ENCODE measurements at regions not wholly inside any gene's neighbourhood (a gene's known extent, or its start where the extent isn't known, plus 50 kb on each side); places are given as distances from the start of the nearest gene placed in this dataset.
"Not testable (repeated sequence)": the region's sequence is repeated elsewhere in the genome, so short reads cannot be mapped to it uniquely, and the experiment has no call there.

DNA sequence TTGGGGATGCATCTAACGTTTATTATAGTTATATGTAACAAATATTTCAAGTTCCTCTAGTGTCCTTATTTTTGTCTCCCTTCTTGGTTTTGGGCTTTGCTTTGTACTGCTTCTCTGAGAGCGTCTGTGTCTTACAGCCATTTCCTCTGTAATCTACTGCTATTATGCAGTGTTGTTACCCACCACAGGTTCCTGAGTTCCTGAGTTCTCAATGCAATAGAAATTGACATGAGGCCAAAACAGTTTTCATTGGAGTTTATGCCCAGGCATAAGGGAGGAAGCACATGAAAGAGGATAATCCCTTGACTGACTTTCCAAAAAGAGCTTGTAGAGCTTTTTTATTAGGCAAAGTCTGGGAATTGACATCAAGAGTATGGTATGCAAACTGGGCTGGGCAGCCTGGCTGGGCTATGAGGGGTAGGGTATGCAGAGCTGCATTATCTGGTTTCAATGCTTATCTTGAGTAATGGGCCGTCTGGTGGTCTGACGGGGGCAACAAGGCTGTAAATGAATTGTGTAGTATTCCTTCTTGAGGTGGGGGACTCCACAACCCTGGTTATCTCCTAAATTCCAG, 722.5 kb upstream of the ATXN7L3B start:
- no peak overlapping the region for H3K27ac ChIP-seq
- no peak overlapping the region for H3K4me3 ChIP-seq

GRCh38 chr12:73817161-73817560, 720.5 kb upstream of the ATXN7L3B start:
- H3K4me3 ChIP-seq = no peak overlapping the region
- no peak overlapping the region for H3K27ac ChIP-seq

- H3K4me3 ChIP-seq = no peak overlapping the region
- no peak overlapping the region for H3K27ac ChIP-seq
Observed at GRCh38 chr12:73833746-73834145, 703.9 kb upstream of the ATXN7L3B start.

DNA sequence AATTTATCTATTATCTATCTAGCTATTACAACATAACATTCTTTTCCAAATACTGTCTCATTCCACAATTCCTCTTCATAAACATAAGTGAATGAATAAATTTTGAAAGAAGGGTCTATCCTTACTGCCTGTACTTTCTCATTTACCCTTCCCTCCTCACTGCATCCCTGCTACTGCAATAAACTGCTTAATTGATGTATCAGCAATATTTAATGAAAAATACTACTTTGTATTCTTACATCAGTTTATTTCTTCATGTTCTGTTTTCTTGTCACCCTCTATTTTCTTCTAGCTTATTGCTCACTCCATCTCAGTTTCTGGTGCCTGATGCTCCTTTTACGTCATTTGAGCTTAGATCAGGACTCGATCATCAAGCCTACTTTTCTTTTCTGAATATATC, 695.7 kb upstream of the ATXN7L3B start:
- Histone ChIP-seq H3K27ac (no peak overlapping the region), H3K4me3 (no peak overlapping the region)

GRCh38 chr12:73863546-73863945, 674.1 kb upstream of the ATXN7L3B start:
- Histone ChIP-seq H3K27ac (no peak overlapping the region), H3K4me3 (no peak overlapping the region)

- H3K27ac ChIP-seq = no peak overlapping the region
- H3K4me3 ChIP-seq = no peak overlapping the region
Observed at GRCh38 chr12:73867147-73867546, 670.5 kb upstream of the ATXN7L3B start.

DNA sequence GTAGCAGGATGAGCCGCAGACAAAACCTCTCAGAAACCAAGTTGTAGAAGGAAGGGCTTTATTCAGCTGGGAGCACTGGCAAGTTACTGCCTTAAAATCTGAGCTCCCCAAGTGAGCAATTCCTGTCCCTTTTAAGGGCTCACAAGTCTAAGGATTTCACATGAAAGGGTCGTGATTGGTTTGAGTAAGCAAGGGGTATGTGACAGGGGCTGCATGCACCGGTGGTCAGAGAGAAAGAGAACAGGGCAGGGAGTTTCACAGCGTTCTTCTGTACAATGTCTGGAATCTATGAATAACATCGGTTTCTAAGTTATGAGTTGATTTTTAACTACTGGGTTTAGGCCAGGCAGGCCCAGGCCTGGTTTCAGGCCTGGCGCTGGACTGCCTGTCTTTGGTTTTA, 660.3 kb upstream of the ATXN7L3B start:
- H3K4me3 ChIP-seq, H3K27ac ChIP-seq: not testable (repeated sequence)

DNA sequence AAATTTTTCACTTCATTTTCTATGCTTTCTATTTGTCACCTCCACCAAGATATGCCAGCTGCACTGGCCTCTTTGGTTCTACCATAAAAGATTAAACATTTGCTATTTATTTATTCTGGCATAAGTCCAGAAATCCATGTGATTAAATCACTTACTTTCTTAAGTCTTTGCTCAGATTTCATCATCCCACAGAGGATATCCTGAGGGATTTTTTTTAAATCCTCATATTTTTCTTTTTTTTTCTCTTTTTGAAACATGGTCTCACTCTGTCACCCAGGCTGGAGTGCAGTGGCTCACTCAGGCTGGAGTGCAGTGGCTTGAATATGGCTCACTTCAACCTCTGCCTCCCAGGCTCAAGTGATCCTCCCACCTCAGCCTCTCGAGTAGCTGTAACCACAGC, 645.4 kb upstream of the ATXN7L3B start:
- no peak overlapping the region for H3K27ac ChIP-seq
- H3K4me3 ChIP-seq = no peak overlapping the region

GRCh38 chr12:73898645-73899044, 639.0 kb upstream of the ATXN7L3B start:
- no peak overlapping the region for H3K4me3 ChIP-seq
- no peak overlapping the region for H3K27ac ChIP-seq

DNA sequence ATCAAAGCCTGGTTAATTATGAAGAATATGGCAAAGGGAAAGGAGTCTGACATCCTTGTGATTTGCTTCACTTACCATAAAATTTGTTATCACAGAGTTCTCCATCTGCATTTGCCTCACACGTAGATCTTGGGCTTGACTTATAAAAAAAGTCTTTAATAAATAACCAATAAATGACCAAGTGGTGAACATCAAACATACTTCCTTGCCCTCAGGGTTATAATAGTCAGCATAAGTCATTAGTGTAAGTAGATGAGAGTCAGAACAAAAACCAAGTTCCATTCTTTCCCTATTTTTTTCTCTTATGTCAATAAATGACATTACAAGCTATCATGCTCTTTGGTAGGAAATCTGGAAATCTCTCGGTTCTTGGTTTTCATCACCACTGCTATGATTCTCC, 635.4 kb upstream of the ATXN7L3B start:
- Histone ChIP-seq H3K4me3 (no peak overlapping the region), H3K27ac (no peak overlapping the region)

- Histone ChIP-seq H3K4me3 (no peak overlapping the region), H3K27ac (no peak overlapping the region)
Observed at GRCh38 chr12:73906757-73907156, 630.9 kb upstream of the ATXN7L3B start.

DNA sequence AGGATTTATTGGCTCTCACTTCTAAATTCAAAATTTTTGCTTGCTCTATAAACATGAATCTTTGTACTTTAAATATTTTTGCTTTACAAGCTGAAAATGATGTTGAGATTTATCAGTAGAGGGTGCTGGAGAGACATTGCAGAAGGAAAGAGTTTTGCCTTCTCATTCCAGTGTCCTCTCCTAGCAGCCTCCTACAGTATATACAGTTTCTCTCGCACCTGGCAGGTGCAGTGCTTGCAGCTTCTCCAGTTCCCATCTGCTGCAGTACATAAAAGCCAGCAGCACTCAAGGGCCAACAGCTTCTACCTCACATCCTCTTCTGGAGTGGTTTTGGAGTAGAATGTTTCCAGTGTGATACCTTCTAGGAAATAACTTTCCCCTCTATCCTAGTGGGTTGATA, 601.8 kb upstream of the ATXN7L3B start:
- H3K4me3 ChIP-seq = no peak overlapping the region

DNA sequence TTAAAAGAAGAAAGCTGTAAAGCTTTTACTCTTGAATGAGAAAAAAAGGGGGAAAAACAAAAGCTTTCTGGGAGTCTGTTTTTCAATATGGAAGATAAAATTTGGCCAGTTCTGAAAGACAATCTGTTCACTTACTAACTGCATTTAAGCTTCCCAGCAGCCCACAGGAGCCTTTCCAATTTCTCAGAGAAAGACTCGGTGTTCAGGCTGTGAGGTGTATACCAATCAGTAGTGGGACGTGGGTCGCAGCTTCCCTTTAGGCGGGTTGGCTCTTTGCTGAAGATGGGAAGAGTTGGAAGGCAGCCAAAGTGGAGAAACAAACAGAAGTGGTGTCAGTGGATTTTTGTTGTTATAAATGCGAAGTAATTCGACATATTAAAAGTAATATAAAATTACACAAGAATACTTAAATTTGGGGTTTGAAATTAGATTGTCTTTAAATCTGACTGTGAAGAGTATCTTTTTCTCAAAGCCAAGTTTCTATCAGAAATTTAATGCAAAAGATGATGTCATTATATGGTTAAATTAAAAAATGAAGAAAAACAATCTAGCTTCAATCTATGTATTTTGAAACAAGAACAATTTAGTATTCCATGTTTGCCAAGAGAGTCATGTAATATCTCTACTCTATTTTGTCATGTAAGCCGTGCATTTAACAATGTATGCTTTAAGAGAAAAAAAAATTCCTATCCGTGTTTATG, 590.2 kb upstream of the ATXN7L3B start:
- Histone ChIP-seq H3K27ac (no peak overlapping the region), H3K4me3 (no peak overlapping the region)

More for the DNA sequence above, 601.8 kb upstream of the ATXN7L3B start:
- no peak overlapping the region for H3K27ac ChIP-seq

DNA sequence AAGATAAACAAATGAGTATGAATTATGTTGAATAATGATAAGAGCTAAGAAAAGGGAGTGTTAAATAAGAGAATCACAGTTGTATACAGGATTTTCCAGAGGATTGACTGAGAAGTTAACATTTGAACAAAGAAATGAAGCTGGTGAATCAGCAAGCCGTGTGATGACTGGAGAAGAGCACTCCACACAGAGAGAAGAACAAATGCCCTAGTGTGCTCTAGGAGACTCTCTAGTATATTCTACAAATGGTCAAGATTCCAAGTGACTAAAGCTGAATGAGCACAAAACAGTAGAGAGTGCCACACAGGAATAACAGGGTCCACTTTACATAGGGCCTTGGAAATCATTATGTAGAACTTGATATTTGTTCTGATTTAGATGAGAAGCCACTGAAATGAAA, 587.1 kb upstream of the ATXN7L3B start:
- Histone ChIP-seq H3K27ac (no peak overlapping the region), H3K4me3 (no peak overlapping the region)

GRCh38 chr12:73951956-73952703, 585.5 kb upstream of the ATXN7L3B start:
- Histone ChIP-seq H3K27ac (no peak overlapping the region), H3K4me3 (no peak overlapping the region)

GRCh38 chr12:73964641-73965040, 573.0 kb upstream of the ATXN7L3B start:
- Histone ChIP-seq H3K27ac (no peak overlapping the region), H3K4me3 (no peak overlapping the region)

DNA sequence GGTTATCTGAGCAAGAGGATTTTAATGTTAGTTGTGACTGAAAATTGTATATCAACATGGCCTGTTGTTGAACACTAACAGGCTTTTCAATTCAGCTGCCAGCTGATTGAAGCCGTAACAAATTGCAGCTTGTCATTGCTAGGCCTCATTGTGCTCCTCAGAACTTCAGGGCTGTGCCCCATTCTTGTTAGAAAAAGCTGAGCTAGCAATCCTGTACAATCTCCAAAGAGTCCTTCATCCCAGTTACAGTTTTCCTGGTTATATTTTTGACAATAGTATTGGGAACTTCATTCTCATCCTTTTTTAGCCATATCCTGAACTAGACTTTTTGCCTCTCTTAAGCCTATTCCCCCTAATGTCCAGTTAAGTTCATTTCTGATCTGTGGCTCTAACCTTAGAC, 564.1 kb upstream of the ATXN7L3B start:
- H3K27ac ChIP-seq = no peak overlapping the region

DNA sequence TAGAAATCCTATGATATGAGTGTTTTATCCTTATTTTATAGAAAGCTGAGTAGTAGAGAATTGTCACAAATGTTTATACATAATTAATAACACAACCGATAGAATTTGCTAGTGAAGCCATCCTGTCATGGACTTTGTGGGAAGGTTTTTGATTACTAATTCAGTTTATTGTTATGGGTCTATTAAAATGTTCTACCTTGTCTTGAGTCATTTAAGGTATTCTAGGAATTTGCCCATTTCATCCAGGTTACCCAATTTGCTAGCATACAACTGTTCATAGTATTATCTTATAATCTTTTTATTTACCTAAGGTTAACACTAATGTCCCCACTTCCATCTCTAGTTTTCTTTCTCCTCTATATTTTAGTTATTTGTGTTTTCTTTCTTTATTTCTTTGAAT, 553.1 kb upstream of the ATXN7L3B start:
- H3K27ac ChIP-seq = no peak overlapping the region

More for the DNA sequence above, 564.1 kb upstream of the ATXN7L3B start:
- no peak overlapping the region for H3K4me3 ChIP-seq

GRCh38 chr12:73991138-73991537, 546.5 kb upstream of the ATXN7L3B start:
- H3K27ac ChIP-seq = no peak overlapping the region
- H3K4me3 ChIP-seq = no peak overlapping the region

More for the DNA sequence above, 553.1 kb upstream of the ATXN7L3B start:
- H3K4me3 ChIP-seq = no peak overlapping the region

- H3K4me3 ChIP-seq = no peak overlapping the region
- no peak overlapping the region for H3K27ac ChIP-seq
Observed at GRCh38 chr12:73998894-73999293, 538.7 kb upstream of the ATXN7L3B start.

GRCh38 chr12:74015118-74015517, 522.5 kb upstream of the ATXN7L3B start:
- Histone ChIP-seq H3K4me3 (no peak overlapping the region), H3K27ac (no peak overlapping the region)

All from skin epidermis (tissue), 12 donors.